Germinal center (tissue), 1 donor: ENCODE measurements at regions not wholly inside any gene's neighbourhood (a gene's known extent, or its start where the extent isn't known, plus 50 kb on each side); places are given as distances from the start of the nearest gene placed in this dataset.
"Not testable (repeated sequence)": the region's sequence is repeated elsewhere in the genome, so short reads cannot be mapped to it uniquely, and the experiment has no call there.

Experiments used
- DNase-seq: peaks from one replicate; pipeline ENCODE4 v3.0.0; 2012; ENCODE audit warnings: mixed read lengths, low spot score

DNA sequence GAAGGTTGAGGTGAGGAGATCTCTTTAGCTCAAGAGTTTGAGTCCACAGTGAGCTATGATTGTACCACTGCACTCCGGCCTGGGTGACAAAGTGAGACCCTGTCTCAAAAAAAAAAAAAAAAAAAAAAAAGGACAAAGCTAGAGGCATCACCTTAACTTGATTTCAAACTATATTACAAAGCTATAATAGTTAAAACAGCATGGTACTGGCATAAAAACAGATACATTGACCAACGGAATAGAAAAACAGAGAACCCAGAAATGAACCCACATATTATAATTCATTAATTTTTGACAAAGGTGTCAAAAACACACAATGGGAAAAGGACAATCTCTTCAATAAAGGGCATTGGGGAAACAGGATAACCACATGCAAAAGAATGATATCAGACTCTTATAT is 50.8 kb upstream of the MBOAT1 start:
- DNase-seq = no peak

DNA sequence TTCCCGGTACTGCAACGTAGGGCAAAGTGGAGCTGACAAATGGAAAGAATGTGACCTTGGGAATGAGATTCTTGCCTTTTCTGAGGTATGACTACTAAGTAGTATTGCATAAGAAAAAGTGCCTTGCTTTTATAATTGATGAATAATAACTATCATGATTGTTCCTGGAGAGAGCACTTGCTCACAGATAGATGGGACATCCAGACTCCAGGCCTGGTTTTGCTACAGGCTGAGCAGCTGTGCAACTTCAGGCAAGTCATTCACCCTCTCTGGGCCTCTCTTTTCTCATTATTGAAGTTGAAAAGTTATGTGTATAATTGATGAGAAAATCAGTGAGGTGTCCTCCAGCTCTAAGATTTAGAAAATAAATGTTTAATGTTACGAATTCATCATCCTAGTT is 53.6 kb upstream of the MBOAT1 start:
- no peak for DNase-seq

DNA sequence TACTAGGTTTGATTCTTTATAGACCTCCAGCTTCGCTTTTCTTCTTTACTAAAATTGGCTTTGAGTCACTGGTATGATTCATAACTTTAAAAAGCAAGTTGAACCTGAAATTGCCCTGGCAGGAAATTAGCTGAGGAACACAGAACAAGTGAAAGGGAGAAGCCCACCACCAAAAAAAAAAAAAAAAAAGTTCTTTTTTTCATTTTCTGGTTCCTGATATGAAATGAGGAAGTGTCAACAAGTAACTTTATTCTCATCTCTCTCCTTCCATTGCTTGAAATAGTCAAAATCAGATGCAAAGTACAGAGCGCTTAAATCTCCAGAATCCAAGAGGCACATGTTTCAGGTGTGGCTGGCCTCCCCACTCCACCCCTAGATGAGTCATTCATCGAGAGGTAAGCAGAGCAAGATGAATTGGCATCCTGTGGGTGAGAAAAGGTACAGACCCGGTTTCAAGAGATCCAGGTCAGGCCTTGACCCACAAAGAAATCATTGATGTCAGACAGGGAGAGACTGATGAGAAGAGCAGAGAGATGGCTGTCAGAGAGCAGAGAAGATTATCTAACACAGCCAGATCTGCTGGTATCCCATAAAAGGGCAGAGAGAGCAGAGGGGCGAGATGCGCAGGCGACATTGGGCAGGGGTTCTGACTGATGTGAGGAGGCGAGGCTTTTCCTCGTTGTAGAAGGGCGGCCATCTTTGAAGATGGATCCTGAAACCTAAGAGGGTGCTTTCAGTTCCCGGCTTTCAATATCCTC is 54.8 kb upstream of the MBOAT1 start:
- no peak for DNase-seq

DNA sequence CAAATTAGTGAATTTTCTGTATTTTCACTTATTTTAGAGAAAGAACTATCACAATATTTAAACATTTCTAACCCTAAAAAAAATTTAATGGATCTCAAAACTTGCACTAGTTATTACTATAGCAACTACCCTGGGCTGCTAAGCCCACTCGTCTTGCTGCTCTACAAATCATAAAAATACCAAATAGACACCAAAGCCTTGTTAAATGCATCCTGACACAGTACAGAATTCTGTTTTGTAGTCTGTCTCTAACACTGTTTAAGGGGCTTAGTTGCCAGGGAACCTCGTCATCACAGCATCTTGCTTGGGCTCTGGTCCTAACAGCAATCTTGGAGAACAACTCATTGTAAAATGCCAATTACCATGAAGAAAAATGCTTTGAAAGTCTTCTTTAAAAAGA is 56.9 kb upstream of the MBOAT1 start:
- no peak for DNase-seq

DNA sequence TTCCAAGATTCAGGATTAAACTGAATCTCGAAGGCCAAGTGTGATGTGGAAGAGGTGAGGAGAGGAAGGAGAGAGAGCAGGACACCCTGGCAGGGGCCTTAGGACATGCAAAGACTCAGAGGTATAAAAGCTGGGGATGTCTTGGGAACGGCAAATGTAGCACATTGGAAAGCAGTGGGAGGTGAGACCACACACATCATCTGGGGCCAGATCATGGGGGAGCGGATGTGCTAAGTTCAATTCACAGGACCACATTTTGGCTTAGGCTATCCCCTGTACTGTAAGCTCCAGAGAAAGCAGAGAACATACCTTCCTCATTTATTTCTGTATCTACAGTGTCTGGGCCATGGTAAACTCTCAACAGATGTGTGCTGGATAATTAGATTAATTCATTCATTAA is 59.5 kb upstream of the MBOAT1 start:
- no peak for DNase-seq

DNA sequence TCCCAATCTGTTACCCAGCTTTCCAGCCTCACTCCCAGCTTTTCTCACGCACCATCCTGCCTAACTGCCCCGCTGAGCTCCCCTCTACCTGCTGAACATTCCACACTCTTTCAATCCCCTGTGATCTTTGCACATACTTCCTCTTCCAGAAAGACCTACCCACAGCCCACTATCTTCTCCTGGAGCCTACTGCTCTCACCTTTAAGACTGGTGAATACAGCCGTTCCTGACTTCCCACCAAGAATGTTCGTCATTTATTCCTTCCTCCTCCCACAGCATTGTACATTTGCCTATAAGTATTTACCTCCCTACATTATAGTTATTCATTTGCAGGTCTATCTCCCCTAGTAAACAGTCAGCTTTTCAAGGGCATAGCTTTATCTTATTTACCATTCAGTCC is 61.9 kb upstream of the MBOAT1 start:
- DNase-seq = no peak

DNA sequence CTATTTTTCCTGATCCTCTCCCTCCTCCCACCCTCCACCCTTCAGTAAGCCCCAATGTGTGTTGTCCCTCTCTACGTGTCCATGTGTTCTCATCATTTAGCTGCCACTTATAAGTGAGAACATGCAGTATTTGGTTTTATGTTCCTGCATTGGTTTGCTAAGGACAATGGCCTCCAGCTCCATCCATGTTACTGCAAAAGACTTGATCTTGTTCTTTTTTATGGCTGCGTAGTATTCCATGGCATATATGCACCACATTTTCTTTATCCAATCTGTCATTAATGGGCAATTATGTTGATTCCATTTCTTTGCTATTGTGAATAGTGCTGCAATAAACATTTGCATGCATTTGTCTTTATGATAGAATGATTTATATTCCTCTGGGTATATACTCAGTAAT is 63.6 kb upstream of the MBOAT1 start:
- not testable (repeated sequence) for DNase-seq

DNA sequence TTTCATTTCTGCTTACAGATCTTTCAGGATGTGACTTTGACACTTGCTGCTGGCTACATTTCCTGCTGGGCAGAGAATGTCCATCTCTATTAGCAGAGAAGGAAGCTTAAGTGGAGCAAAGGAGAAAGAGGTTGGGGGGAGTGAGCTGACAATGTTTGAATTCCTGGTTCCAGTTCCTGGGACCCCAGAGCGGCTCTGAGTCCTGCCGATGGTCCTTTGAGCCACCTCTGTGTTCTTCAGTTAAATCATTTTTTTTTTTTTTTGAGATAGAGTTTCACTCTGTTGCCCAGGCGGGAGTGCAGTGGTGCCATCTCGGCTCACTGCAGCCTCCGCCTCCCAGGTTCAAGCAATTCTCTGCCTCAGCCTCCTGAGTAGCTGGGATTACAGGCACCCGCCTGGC is 65.5 kb upstream of the MBOAT1 start:
- not testable (repeated sequence) for DNase-seq

DNA sequence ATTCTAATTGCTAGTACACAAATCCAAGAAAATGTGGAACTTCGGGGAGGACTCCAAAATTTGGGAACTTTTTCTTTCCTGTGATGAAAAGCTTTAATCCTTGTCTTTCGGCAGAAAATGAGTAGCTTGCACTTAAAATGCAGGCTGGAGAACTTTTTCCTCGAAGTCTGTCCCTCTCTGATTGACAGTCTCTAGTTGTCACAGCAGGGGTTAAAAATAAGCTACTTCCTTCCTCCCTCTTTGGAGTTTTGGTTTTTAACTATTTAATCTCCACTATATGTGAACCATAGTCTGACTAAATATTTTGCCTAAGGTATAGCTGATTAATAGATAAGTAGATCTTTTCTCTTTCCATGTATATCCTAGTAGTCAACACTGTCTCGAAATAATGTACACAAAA is 66.8 kb upstream of the MBOAT1 start:
- no peak for DNase-seq

DNA sequence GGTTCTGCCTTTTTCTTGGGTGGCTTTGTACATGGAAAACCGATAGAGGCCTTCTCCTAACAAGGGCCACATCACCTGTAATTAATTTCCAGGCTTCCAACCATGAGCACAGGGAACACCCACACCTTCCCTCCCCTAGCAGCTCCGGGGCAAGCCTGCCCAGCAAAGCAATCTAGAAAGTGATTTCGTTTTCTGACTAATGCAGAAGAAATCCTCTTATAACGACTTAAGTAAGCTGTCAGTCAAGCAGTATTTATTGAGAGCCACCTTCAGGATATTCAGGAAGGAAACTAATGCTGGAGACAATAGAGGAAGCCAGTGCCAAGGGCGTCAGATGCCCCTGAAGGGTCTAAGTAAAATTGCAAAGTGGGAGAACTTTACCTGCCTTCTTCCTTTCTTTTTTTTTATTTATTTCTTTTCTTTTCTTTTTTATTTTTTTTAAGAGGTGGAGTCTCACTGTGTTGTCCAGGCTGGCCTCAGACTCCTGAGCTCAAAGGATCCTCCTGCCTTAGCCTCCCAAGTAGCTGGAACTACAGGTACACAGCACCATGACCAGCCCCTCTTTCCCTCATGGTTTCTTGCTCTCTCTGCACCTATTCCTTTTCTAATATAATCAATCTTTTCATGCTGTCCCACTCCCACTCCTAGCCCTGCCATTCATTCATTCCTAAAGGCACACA is 67.5 kb upstream of the MBOAT1 start:
- DNase-seq = no peak

DNA sequence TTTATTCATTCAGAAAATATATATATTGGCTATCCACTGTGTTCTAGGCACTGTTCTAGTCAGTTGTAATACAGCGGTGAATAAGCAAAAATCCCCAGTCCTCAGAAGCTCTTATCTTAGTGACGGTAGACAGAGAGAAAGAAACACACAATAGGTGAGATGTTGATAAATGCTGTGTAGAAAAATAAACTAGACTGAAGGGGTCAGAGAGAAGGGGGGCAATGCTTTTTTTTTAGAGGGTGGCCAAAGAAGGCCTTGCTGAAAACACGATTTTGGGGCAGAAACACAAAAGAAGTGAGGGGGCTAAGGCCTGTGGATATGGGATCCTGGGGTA is 68.0 kb upstream of the MBOAT1 start:
- no peak for DNase-seq

DNA sequence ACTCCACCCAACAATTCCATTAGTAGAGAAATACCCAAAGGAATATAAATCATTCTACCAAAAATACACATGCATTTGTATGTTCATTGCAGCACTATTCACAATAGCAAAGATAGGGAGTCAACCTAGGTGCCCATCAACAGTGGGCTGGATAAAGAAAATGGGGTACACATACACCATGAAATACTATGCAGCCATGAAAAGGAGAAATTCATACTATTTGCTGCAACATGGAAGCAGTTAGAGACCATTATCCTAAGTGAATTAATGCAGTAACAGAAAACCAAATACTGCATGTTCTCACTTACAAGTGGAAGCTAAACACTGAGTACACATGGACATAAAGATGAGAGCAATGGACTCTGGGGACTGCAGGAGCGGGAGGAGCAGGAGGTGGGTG is 72.4 kb upstream of the MBOAT1 start:
- no peak for DNase-seq

DNA sequence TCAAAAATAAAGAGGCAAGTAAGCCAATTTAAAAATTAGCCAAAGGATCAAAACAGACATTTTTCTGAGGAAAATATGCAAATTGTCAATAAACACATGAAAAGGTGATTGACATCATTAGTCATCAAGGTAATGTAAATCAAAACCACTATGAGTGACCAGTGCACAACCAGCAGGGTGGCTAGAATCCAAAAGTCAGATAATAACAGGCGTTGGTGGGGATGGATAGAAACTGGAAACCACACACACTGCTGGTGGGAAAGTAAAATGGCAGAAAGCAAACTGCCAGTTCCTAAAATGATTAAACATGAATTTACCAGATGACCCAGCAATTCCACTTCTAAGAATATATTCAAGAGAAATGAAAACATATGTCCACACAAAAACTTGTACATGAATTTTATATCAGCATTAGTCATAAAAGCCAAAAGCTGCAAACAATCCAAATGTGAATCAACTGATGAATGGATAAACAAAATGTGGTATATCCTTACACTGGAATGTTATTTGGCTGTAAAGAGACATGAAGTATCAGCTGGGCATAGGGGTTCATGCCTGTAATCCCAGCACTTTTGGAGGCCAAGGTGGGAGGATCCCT is 74.8 kb upstream of the MBOAT1 start:
- DNase-seq = no peak

DNA sequence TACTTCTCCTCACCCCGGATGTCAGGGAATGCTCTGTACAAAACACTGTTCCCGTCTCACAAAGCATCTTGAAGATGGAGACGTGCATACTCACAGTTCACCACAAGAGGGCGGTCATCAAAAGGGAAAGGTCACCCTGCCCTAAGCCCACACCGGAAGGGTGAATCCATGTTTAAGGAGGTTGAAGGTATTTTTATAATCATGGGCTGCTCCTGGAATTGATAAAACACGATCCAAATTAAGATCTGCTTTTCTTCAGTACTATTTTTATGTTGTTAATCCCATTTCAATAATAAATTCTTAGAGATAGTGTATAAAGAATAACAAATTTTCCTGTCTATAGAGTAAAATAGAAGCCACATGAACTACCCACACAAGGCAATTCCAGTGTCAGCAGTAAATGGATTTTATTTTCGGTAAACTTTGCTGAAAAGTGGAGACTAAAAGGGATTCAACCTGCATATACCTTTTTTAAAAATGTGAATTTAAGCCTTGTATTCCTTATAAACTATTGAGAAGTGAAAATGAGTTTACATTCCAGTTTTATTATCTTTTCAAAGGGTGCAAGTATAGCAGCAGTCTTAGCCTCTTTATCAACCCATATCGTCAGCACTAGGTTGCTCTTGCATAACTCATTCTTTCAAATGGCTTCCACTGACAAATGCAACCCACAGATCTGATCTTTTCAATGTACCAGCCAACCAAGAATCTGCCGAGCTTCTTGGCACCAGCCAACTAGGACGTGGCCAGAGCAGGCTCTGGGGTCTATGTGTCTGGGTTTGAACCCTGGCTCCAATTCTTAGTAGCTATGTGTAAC is 79.7 kb upstream of the MBOAT1 start:
- peak; percentile 42 for DNase-seq

DNA sequence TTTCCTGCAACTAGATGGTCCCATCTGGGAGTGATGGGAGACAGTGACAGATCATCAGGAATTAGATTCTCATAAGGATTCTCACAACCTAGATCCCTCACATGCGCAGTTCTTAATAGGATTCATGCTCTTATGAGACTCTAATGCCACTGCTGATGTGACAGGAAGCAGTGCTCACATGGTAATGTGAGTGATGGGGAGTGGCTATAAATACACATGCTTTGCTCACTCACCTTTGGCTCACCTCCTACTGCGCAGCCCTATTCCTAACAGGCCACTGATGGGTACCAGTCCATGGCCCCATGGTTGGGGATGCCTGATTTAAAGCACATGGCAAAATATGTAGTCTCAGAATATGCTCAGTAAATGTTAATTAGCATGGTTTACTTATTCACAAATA is 80.6 kb upstream of the MBOAT1 start:
- no peak for DNase-seq

DNA sequence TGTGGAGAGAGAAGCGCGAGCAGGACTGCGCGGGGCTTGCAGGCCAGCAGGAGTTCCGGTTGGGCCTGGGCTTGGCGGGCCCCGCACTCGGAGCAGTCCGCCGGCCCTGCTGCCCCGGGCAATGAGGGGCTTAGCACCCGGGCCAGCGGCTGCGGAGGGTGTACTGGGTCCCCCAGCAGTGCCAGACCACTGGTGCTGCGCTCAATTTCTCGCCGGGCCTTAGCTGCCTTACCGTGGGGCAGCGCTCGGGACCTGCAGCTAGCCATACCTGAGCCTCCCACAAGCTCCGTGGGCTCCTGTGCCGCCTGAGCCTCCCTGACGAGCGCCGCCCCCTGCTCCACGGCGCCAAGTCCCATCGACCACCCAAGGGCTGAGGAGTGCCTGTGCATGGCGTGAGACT is 89.0 kb upstream of the MBOAT1 start:
- no peak for DNase-seq

DNA sequence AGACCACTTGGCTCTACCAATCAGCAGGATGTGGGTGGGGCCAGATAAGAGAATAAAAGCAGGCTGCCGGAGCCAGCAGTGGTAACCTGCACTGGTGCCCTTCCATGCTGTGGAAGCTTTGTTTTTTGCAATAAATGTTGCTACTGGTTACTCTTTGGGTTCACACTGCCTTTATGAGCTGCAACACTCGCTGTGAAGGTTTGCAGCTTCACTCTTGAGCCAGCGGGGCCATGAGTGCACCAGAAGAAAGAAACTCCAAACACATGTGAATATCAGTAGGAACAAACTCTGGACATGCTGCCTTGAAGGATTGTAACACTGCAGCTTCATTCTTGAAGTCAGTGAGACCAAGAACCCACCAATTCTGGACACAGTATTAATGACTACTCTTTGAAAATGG is 89.9 kb upstream of the MBOAT1 start:
- no peak for DNase-seq

DNA sequence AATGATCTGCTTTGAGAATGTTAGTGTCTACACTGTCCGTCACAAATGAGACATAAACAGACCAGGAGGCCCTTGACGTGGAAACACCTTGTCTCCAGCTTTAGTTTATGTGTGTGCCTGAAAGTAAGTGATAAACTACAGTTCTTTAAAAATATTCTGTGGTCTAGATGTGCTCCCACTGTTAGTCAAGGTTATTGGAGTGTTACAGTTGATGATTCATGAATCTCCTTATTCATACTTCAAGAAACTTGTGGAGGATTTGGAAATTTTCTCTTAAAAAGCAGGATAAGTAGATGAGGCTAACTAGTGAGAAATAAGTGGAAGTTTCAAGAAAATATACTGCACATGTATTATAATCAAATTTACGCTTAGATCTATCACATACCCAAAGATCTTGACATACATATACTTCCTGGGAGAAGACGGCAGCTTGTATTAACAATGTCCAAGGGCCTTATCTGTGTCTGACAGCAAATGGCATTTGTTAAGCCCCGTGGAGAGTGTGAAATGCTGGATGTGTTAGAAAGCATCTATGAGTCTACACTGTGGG is 90.5 kb upstream of the MBOAT1 start:
- no peak for DNase-seq

DNA sequence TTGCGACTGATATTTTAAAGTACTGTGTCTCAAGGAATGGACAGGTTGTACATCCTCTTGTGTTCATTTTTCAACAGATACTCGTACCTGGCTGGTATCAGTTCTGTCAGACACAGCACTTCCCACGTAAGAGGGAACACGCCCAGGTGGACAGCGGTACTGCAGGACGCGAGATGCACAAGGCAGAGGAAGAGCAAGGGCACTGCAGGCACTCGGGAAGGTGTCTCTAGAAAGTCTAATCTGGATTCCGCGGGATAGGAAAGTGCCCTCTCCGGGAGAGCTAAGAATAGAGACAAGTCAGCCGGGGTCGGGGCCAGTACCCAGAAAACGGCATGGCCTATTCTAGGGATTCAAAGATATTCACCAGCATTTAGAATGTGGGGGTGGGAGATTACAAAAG is 94.2 kb upstream of the MBOAT1 start:
- no peak for DNase-seq

DNA sequence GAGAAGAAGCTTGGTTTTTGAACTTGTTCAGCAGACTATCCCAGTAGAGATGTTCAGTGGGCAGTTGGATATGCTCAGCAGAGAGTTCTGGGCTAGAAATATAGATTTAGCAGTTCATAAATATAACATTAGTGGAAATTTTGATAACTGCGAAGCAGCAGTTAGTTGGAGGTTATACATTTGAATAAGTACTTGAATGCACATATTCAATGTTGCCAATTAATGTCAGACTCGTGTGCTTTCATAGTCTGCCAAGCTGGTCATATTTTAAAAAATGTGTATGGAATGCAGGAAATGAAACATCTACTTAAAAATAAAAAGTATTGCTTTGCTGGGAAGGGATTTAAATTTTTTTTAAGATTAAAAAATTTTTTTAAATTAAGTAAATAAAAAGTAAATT is 92.5 kb upstream of the E2F3 start:
- DNase-seq = no peak

DNA sequence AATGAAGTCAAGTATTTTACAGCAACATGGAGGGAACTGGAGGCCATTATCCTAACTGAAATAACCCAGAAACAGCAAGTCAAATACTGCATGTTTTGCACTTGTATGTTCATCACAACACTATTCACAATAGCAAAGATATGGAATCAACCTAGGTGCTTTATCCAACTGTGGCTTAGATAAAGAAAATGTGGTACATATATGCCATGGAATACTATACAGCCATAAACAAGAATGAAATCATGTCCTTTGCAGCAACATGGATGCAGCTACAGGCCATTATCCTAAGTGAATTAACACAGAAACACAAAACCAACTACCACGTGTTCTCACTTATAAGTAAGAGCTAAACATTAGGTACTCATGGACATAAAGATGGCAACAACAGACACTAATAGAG is 91.5 kb upstream of the E2F3 start:
- no peak for DNase-seq

DNA sequence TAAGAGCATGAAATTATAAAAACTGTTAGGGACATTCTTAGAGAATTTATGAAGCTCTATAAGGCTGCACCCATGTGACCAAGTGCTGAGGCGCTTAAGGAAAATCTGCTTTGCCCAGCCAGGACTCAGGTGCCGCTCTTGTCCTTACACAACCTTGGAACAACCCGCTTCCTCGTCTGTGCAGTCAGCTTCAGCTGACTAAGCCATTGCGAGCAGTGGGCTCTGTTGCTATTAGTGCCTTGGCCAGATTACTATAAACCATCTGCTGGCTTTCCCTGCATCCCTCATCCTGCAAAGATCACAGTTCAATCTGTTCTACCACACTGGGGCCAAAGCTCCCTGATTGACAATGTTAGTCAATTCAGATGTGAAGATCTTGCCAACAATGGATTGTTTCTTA is 89.1 kb upstream of the E2F3 start:
- DNase-seq = no peak

DNA sequence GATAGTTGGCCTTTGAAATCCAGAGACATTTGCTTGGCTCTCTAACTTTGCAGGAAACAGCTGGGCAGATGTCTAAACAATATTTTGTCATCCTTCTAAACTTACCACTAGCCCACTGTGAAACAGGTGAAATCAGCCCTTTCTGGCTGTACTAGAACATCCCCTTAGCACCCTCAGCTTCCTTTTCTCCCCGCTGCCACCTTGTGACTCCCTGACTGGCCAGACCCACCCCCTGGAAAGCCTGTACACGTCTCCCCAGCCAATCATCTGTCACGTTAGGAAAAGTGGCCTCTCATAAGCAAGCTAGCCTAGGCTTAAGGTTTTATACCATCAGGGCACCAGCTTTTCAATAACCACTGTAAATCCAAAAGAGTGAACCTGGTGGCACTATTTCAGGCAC is 88.6 kb upstream of the E2F3 start:
- no peak for DNase-seq
